Activated CD4-positive, alpha-beta memory T cell treated with anti-CD3 and anti-CD28 coated beads for 36 hours (primary cell): ENCODE measurements at regions not wholly inside any gene's neighbourhood (a gene's known extent, or its start where the extent isn't known, plus 50 kb on each side); places are given as distances from the start of the nearest gene placed in this dataset.

ENCODE experiments used
- CTCF ChIA-PET: fragments of 350-600 bp; sonication (Branson Sonifier 250); formaldehyde crosslinking; loops from one replicate; lab custom pipeline; 2021; ENCODE audit warnings: antibody characterized with exemption, inconsistent platforms; lab: Charles Lee
- POLR2A ChIA-PET: fragments of 350-600 bp; sonication (Branson Sonifier 250); formaldehyde crosslinking; loops from one replicate; lab custom pipeline; 2021; ENCODE audit warnings: antibody characterized with exemption; lab: Charles Lee
- DNase-seq: peaks from one replicate; pipeline ENCODE4 v3.0.0-alpha.2; 2020
- H3K27ac Mint-ChIP-seq: one replicate; pipeline ENCODE4 v1.8.0; 2021; ENCODE audit warnings: mixed read lengths
- H3K27me3 Mint-ChIP-seq: one replicate; pipeline ENCODE4 v1.8.0; 2021; ENCODE audit warnings: mixed read lengths
- H3K36me3 Mint-ChIP-seq: one replicate; pipeline ENCODE4 v1.8.0; 2021; ENCODE audit warnings: mixed read lengths
- H3K4me1 Mint-ChIP-seq: one replicate; pipeline ENCODE4 v1.8.0; 2021; ENCODE audit warnings: low read depth, mixed read lengths
- H3K4me3 Mint-ChIP-seq: one replicate; pipeline ENCODE4 v1.8.0; 2021; ENCODE audit warnings: mild to moderate bottlenecking, mixed read lengths
- H3K9me3 Mint-ChIP-seq: one replicate; pipeline ENCODE4 v1.8.0; 2021; ENCODE audit warnings: mixed read lengths
- intact Hi-C: fragments of 100-400 bp; cut with micrococcal nuclease; formaldehyde crosslinking; loops from one replicate; pipeline ENCODE4 v1.15.1; 2023

DNA sequence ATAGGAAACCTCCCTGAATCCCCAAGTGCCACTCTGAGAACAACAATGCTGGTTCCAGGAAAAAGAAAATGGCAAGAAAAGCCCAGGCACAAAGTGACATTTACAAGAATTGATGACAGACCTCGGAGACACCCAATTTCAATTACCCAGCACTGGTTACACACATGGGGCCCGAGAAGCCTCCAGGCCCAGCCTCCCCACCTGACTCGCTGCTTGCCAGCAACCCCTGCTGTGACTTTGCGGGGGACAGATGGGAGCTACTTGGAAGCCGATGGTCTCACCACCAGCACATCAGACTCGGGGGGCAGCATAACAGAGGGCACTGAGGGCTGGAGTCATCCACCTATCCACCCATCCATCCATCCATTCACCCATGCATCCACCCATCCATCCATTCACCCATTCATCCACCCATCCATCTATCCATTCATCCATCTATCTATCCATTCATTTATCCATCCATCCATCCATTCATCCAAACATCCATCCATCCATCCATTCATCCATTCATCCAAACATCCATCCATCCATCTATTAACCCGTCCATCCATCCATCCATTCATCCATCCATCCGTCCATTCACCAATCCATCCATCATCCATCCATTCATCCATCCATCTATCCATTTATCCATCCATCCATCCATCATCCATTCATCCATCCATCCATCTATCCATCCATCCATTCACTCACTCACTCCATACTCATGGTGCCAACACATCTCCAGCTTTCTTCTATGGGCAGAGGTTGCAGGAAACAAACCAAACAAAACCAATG is 567.6 kb downstream of the BRD1 start:
- Mint-ChIP-seq H3K36me3 (no peaks in the 10 kb centered on the region), H3K4me1 (no peaks in the 10 kb centered on the region), H3K4me3 (no peak overlapping the region), H3K27me3 (peaks cover 8% of the 10 kb centered on the region), H3K9me3 (no peaks in the 10 kb centered on the region), H3K27ac (no peak overlapping the region)
- DNase-seq = no peak
- ChIA-PET CTCF (no interaction called here), POLR2A (no interaction called here)
- intact Hi-C loops = no loop called here

DNA sequence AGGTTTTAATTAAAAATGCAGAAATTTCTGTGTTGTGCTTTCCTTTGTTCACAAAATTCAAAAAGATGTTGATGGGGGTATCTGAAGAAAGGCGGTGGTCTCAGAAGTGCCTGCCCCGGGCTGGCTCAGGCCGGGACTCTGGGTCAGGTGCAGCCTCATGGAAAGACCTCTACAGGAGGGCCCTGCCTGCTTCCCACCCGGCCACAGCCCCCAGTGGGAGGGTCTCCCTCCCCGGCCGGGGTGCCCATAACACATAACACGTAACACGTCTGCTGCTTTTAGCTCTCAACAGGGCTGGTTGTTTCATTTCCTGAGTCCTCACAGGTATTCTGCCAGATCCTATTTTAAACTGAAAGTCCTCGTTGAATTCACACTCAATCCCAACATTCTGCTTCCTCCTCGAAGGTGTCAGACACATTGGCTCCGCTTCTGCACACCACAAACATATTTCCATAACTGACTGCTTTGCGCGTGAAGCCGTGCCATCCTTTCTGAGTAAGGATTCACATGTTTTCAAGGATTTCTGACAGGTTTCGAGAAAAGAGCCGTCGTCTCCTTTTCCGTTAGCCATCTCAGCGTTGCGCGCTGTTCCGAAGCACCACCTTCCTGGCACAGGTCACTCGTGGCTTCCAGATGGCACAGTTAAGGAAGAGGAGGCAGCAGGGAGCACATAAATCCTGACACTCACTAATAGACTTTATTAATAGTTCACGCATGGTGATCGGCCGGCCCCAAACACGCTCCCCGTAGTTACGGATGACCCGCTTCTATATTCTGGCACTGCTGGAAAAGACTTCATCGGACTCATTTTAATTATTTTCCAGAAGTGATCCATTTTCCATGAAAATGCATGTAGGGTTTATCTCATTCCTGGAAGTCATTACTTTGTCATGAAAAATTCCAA is 569.3 kb downstream of the BRD1 start:
- intact Hi-C loops = no loop called here
- ChIA-PET CTCF (no interaction called here), POLR2A (no interaction called here)
- H3K9me3 Mint-ChIP-seq = no peaks in the 10 kb centered on the region
- no peak for DNase-seq
- H3K27ac Mint-ChIP-seq = no peak overlapping the region
- H3K4me1 Mint-ChIP-seq = no peaks in the 10 kb centered on the region
- H3K4me3 Mint-ChIP-seq = no peak overlapping the region
- peaks cover 1% of the 10 kb centered on the region for H3K27me3 Mint-ChIP-seq
- no peaks in the 10 kb centered on the region for H3K36me3 Mint-ChIP-seq

DNA sequence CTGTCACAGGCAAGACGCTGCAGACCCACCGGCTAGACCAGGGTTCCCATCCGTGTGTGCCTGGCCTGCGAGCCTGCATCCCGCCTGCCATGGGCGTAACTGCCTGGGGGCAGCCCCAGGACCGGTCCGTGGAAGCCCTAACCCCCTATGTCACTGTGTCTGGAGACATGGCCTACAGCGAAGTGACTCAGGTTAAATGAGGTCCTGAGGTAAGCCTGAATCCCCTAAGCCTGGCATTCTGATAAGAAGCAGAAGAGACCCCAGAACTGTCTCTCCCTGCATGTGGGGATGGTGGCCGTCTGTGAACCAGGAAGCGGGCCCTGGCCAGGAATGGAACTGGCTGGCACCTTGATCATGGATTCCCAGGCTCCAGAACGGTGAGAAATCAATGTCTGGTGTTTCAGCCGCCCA is 570.1 kb downstream of the BRD1 start:
- intact Hi-C loops = no loop called here
- ChIA-PET POLR2A (no interaction called here), CTCF (no interaction called here)
- Mint-ChIP-seq H3K4me1 (no peaks in the 10 kb centered on the region), H3K27ac (no peak overlapping the region), H3K4me3 (no peak overlapping the region), H3K9me3 (no peaks in the 10 kb centered on the region), H3K27me3 (peaks cover 5% of the 10 kb centered on the region), H3K36me3 (no peaks in the 10 kb centered on the region)
- DNase-seq = no peak

DNA sequence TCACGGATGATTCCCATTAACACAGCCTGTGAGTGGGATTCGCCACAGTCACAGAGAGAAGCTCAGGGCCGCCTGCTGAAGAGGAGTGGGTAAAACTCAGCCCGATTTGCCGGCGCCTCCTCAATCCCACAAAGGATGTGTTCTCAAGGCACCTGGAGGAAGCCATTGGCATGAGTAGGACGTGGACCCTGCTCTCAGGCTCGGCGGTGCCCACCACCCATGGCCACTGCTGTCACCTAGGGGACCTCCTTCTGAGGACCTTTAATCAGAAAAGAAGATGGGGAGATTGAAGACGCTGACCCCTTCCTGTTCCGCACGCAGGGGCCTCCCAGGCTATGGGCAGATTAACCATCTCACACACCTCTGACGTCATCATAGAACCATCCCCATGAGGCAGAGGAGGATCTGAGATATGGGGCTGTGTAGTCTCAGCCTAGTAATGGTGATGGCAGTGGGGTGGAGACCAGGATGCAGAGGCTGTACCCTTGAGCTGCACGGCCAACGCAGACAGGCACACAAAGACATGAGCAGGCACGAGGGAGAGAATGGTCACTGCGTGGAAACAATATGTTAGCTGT is 571.8 kb downstream of the BRD1 start:
- Mint-ChIP-seq H3K27me3 (peaks cover 13% of the 10 kb centered on the region), H3K4me1 (no peaks in the 10 kb centered on the region), H3K36me3 (no peaks in the 10 kb centered on the region), H3K27ac (no peak overlapping the region), H3K9me3 (no peaks in the 10 kb centered on the region), H3K4me3 (no peak overlapping the region)
- no peak for DNase-seq
- ChIA-PET POLR2A (no interaction called here), CTCF (no interaction called here)
- intact Hi-C loops = no loop called here

DNA sequence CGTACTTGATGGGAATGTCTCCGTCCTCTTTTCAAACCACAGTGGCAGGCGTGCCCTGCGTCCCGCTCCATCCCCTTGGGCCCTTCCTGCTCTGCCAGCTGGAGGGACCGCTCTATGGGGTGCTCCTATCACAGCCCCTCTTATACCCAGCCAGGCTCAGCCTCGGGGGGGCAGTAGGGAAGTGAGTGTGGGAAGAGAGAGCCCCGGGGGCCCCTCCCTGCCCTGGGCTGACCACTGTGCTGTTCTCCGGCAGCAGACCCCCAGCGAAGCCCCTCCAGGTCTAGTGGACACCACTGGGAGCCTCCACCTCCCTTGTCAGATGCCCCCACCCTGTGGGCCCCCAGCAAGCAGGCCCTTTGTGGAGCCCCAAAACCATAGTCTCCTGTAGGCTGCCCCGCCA is 572.5 kb downstream of the BRD1 start:
- POLR2A ChIA-PET = no interaction called here
- no peaks in the 10 kb centered on the region for H3K9me3 Mint-ChIP-seq
- CTCF ChIA-PET = no interaction called here
- no peak overlapping the region for H3K4me3 Mint-ChIP-seq
- no peaks in the 10 kb centered on the region for H3K36me3 Mint-ChIP-seq
- H3K4me1 Mint-ChIP-seq = no peaks in the 10 kb centered on the region
- DNase-seq = no peak
- H3K27ac Mint-ChIP-seq = no peak overlapping the region
- intact Hi-C loops = no loop called here
- peaks cover 13% of the 10 kb centered on the region for H3K27me3 Mint-ChIP-seq

DNA sequence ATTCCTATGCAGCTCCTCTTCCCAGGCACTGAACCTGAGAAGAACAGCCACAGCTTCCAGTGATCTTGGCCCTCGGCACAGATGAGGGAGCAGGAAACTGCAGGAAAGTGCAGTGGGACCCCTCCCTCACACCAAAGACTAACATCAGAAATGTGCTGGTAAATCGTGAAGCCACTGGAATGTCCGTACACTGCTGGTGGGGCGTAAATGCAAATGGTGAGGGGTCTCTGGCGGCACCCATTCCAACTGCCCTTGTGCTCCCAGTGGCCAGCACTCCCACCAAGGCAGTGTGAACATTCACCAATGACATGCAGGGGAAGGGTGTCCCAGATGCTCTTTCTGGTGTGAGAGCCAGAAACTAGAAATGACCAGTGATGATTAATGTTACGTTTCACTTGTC is 574.0 kb downstream of the BRD1 start:
- no peak for DNase-seq
- Mint-ChIP-seq H3K36me3 (no peaks in the 10 kb centered on the region), H3K9me3 (no peaks in the 10 kb centered on the region), H3K27ac (no peak overlapping the region), H3K27me3 (peaks cover 15% of the 10 kb centered on the region), H3K4me1 (no peaks in the 10 kb centered on the region), H3K4me3 (no peak overlapping the region)
- POLR2A ChIA-PET = no interaction called here
- CTCF ChIA-PET = no interaction called here
- intact Hi-C loops = no loop called here

DNA sequence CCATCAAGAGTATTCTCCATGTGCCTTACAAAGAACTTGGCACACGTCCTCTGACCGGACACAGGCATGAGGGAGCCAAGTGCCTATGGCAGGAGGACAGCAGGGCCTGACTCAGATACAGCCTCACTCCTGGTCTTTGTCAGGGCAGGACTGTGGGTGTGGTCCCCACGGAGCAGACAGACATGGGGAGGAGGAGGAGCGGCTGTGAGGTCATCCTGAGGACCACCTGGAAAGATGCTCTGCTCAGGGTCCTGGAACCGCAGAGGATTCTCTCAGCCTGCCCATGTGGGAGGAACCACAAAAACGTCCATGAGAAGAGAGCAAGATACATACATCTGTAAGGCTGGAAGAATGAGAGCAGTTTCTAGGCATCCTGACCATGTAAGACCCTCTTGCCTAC is 576.3 kb downstream of the BRD1 start:
- H3K27ac Mint-ChIP-seq = no peak overlapping the region
- DNase-seq = no peak
- H3K4me3 Mint-ChIP-seq = no peak overlapping the region
- intact Hi-C loops = no loop called here
- H3K36me3 Mint-ChIP-seq = no peaks in the 10 kb centered on the region
- ChIA-PET POLR2A (no interaction called here), CTCF (no interaction called here)
- no peaks in the 10 kb centered on the region for H3K4me1 Mint-ChIP-seq
- peaks cover 15% of the 10 kb centered on the region for H3K27me3 Mint-ChIP-seq
- no peaks in the 10 kb centered on the region for H3K9me3 Mint-ChIP-seq

DNA sequence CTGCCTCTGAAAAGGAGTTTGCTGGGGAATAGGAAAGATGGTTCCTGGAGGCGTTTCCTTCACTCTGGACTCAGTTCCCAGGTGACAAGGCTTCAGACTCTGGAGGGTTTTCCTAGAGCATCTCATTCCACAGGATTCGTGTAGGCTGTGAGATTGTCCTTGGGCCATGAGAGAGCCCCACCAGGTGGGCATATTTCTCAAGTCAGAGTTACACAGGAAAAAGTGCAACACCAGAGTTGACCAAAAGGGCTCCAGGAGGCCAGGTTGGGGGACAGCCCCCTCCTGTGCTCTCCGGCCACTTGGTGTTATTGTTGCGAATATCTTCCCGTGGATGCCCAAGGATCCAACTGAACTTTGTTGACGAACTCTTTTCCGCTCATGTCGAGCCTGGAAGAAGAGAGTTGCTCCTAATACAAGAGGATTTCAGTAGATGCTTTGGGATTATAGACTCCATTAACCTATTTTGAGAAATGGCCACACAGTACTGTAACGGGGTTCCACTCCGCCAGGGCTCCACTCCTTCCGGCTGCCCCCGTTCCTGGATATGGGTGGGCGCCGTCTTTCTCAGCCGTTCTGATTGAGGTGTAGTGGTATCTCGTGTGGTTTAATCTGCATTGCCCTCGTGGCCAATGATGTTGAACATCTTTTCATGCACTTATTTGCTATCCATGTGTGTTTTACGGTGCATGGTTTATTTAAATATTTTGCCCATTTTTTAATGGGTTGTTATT is 580.3 kb downstream of the BRD1 start:
- Mint-ChIP-seq H3K4me3 (no peak overlapping the region), H3K9me3 (no peaks in the 10 kb centered on the region), H3K36me3 (no peaks in the 10 kb centered on the region), H3K27me3 (peaks cover 11% of the 10 kb centered on the region), H3K4me1 (no peaks in the 10 kb centered on the region), H3K27ac (no peak overlapping the region)
- no peak for DNase-seq
- CTCF ChIA-PET = no interaction called here
- POLR2A ChIA-PET = no interaction called here
- intact Hi-C loops = no loop called here

DNA sequence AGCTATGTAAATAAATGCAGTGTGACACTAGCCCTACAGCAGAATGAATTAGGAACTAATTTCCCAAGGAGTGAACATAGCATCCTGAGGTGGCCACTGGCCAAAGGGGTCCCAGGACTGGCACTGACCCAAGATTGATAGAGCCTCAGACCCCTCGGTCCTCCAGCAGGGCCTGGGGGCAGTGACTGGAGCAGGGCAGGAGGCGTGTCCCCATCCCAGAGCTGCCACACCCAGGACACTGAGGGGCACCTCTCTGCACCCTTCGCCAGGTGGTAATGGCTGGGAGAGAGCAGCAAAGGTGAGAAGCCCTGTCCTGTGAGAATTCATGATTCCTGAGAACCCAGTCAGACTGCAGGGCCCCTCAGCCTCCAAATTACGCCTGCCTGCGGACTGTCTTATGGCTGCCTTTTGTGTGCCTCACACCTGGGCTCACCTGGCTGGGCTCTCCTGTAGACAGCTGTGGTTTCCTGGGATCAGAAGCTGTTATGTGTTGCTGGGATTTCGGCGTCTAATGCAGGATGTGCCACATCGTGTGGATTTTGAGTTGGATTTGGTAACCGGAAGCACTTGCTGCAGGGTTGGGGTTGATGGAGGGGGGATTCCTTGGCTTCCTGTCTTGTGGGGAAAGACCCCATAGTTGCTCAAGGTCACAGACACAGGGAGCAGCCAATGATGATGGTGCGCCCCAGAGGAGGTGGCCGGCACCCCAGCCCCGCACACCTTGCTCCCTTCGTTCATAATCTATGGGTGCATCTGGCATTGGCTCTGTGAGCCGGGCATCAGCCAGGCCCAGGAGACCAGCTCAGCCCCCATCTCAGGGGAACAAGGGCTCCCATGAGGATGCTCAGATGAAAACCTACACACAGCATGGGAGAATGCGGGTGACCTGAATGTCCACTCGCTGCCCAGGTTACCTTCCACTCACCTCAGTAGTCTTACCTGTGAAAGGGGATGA is 582.9 kb downstream of the BRD1 start:
- H3K36me3 Mint-ChIP-seq = no peaks in the 10 kb centered on the region
- DNase-seq = no peak
- POLR2A ChIA-PET = no interaction called here
- no peaks in the 10 kb centered on the region for H3K9me3 Mint-ChIP-seq
- H3K27me3 Mint-ChIP-seq = peaks cover 12% of the 10 kb centered on the region
- CTCF ChIA-PET = no interaction called here
- H3K4me3 Mint-ChIP-seq = no peak overlapping the region
- intact Hi-C loops = no loop called here
- H3K4me1 Mint-ChIP-seq = no peaks in the 10 kb centered on the region
- H3K27ac Mint-ChIP-seq = no peak overlapping the region

DNA sequence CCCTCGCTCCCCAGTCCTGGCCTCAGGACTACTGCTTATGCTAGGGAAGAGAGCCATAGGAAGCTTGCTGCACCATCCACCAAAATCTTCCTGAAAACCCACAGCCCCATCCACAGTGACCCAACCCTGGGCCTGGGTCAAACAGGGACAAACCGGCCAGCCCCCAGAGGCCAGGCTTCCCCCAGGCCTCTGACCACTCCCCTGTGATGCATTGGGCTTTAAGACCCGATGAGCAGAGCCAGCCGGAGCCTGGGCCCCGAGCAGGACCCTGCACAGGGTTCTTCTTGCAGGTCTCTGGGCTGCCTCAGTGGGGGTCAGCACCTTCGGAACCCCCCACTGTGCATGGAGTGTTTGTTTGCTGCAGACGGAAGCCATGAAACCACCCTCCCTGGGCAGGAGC is 583.7 kb downstream of the BRD1 start:
- no peaks in the 10 kb centered on the region for H3K4me1 Mint-ChIP-seq
- CTCF ChIA-PET = no interaction called here

DNA sequence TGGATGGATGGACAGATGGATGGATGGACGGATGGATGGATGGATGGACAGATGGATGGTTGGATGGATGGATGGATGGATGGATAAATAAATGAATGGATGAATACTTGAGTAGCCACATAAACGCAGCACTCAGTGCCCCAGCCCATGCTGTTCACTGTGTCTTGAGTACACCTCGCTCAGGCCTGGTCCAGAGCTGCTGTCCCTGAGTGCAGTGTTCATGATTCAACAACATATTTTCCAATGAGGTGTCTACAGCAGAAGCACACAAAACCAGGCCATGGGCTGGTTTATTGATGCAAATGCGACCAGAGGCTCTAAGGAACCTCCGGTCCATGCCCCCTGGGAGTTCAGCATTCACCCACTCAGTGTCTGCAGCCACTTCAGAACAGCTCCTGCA is 584.3 kb downstream of the BRD1 start:
- Mint-ChIP-seq H3K4me1 (no peaks in the 10 kb centered on the region), H3K9me3 (no peaks in the 10 kb centered on the region), H3K36me3 (no peaks in the 10 kb centered on the region), H3K27me3 (peaks cover 10% of the 10 kb centered on the region), H3K4me3 (no peak overlapping the region), H3K27ac (no peak overlapping the region)
- DNase-seq = no peak
- intact Hi-C loops = no loop called here
- ChIA-PET POLR2A (no interaction called here), CTCF (no interaction called here)

More for the DNA sequence above, 583.7 kb downstream of the BRD1 start:
- no peak overlapping the region for H3K4me3 Mint-ChIP-seq
- H3K27me3 Mint-ChIP-seq = peaks cover 11% of the 10 kb centered on the region
- POLR2A ChIA-PET = no interaction called here
- no peaks in the 10 kb centered on the region for H3K9me3 Mint-ChIP-seq
- intact Hi-C loops = no loop called here
- H3K36me3 Mint-ChIP-seq = no peaks in the 10 kb centered on the region
- no peak for DNase-seq
- no peak overlapping the region for H3K27ac Mint-ChIP-seq
